ENCODE measurements at regions not wholly inside any gene's neighbourhood (a gene's known extent, or its start where the extent isn't known, plus 50 kb on each side); places are given as distances from the start of the nearest gene placed in this dataset.

- Mint-ChIP-seq H3K27ac (ENCODE audit: unreplicated experiment) (no peak overlapping the region), H3K27me3 (ENCODE audit: low read depth) (no peaks in the 10 kb centered on the region), H3K4me3 (no peak overlapping the region), H3K36me3 (ENCODE audit: low read depth) (peaks cover 15% of the 10 kb centered on the region), H3K9me3 (peaks cover 7% of the 10 kb centered on the region), H3K4me1 (peaks cover 40% of the 10 kb centered on the region)
- DNase-seq (ENCODE audit: low read depth, low spot score), result no peak
- no peak for TF ChIP-seq CTCF (conservative IDR thresholded peaks at IDR 0.05)
These were observed 61.6 kb upstream of the IPO9 start for GRCh38 chr1:201767339-201767738.

GRCh38 chr1:201769072-201769471, 59.9 kb upstream of the IPO9 start:
- H3K27ac Mint-ChIP-seq (ENCODE audit: unreplicated experiment), result no peak overlapping the region
- peaks cover 36% of the 10 kb centered on the region for H3K4me1 Mint-ChIP-seq
- H3K4me3 Mint-ChIP-seq, result no peak overlapping the region
- no peak for DNase-seq (ENCODE audit: low read depth, low spot score)
- no peaks in the 10 kb centered on the region for H3K27me3 Mint-ChIP-seq (ENCODE audit: low read depth)
- H3K9me3 Mint-ChIP-seq, result peaks cover 7% of the 10 kb centered on the region
- peaks cover 22% of the 10 kb centered on the region for H3K36me3 Mint-ChIP-seq (ENCODE audit: low read depth)
- TF ChIP-seq CTCF (conservative IDR thresholded peaks at IDR 0.05), result no peak

GRCh38 chr1:201769966-201770365, 59.0 kb upstream of the IPO9 start:
- Mint-ChIP-seq H3K36me3 (ENCODE audit: low read depth) (peaks cover 22% of the 10 kb centered on the region), H3K27me3 (ENCODE audit: low read depth) (no peaks in the 10 kb centered on the region), H3K4me3 (peak overlapping the region; percentile 2), H3K4me1 (peaks cover 35% of the 10 kb centered on the region), H3K9me3 (peaks cover 7% of the 10 kb centered on the region), H3K27ac (ENCODE audit: unreplicated experiment) (no peak overlapping the region)
- peak; percentile 20 for DNase-seq (ENCODE audit: low read depth, low spot score)
- TF ChIP-seq CTCF (conservative IDR thresholded peaks at IDR 0.05), result no peak

- peaks cover 20% of the 10 kb centered on the region for H3K36me3 Mint-ChIP-seq (ENCODE audit: low read depth)
- H3K4me3 Mint-ChIP-seq, result no peak overlapping the region
- DNase-seq (ENCODE audit: low read depth, low spot score), result no peak
- peaks cover 7% of the 10 kb centered on the region for H3K9me3 Mint-ChIP-seq
- peaks cover 29% of the 10 kb centered on the region for H3K4me1 Mint-ChIP-seq
- H3K27ac Mint-ChIP-seq (ENCODE audit: unreplicated experiment), result no peak overlapping the region
- no peak for TF ChIP-seq CTCF (conservative IDR thresholded peaks at IDR 0.05)
- H3K27me3 Mint-ChIP-seq (ENCODE audit: low read depth), result no peaks in the 10 kb centered on the region
These were observed 57.5 kb upstream of the IPO9 start for GRCh38 chr1:201771466-201771865.

- Mint-ChIP-seq H3K9me3 (peaks cover 7% of the 10 kb centered on the region), H3K36me3 (ENCODE audit: low read depth) (peaks cover 20% of the 10 kb centered on the region), H3K27ac (ENCODE audit: unreplicated experiment) (no peak overlapping the region), H3K4me3 (no peak overlapping the region), H3K27me3 (ENCODE audit: low read depth) (no peaks in the 10 kb centered on the region), H3K4me1 (peaks cover 29% of the 10 kb centered on the region)
- no peak for DNase-seq (ENCODE audit: low read depth, low spot score)
- TF ChIP-seq CTCF (conservative IDR thresholded peaks at IDR 0.05), result no peak
These were observed 56.8 kb upstream of the IPO9 start for GRCh38 chr1:201772178-201772577.

GRCh38 chr1:201773764-201774163, 55.2 kb upstream of the IPO9 start:
- peaks cover 29% of the 10 kb centered on the region for H3K4me1 Mint-ChIP-seq
- no peaks in the 10 kb centered on the region for H3K27me3 Mint-ChIP-seq (ENCODE audit: low read depth)
- peaks cover 7% of the 10 kb centered on the region for H3K9me3 Mint-ChIP-seq
- no peak overlapping the region for H3K4me3 Mint-ChIP-seq
- no peak for TF ChIP-seq CTCF (conservative IDR thresholded peaks at IDR 0.05)
- peaks cover 20% of the 10 kb centered on the region for H3K36me3 Mint-ChIP-seq (ENCODE audit: low read depth)
- H3K27ac Mint-ChIP-seq (ENCODE audit: unreplicated experiment), result no peak overlapping the region
- no peak for DNase-seq (ENCODE audit: low read depth, low spot score)
